Liver (tissue), 8 donors: ENCODE measurements at regions not wholly inside any gene's neighbourhood (a gene's known extent, or its start where the extent isn't known, plus 50 kb on each side); places are given as distances from the start of the nearest gene placed in this dataset.

Experiments
- DNase-seq: peaks from one replicate; pipeline ENCODE4 v3.0.0-alpha.2; 2017; ENCODE audit warnings: low spot score
- H3K27ac ChIP-seq, 2 donors: one replicate each; pipeline ENCODE4 v1.7.0; 2013; ENCODE audit warnings: inconsistent platforms in 2 of 2, low read length in 2 of 2, control low read depth in 1 of 2, low read depth in 1 of 2, mild to moderate bottlenecking in 1 of 2
- H3K27me3 ChIP-seq, 4 donors: one replicate each; pipeline versions ENCODE4 v1.6.1 to v1.7.0; 2013; ENCODE audit warnings: low read length in 3 of 4, inconsistent platforms in 1 of 4, mild to moderate bottlenecking in 1 of 4, moderate library complexity in 1 of 4; ENCODE audit not compliant: control insufficient read depth in 4 of 4, insufficient read depth in 4 of 4
- H3K36me3 ChIP-seq, 4 donors: one replicate each; pipeline versions ENCODE4 v1.6.1 to v1.7.0; 2013; ENCODE audit warnings: low read length in 3 of 4, mild to moderate bottlenecking in 3 of 4, low read depth in 1 of 4, moderate library complexity in 1 of 4; ENCODE audit not compliant: control insufficient read depth in 4 of 4, insufficient read depth in 3 of 4
- H3K4me1 ChIP-seq, 4 donors: one replicate each; pipeline versions ENCODE4 v1.6.1 to v1.7.0; 2013; ENCODE audit warnings: low read length in 3 of 4, mild to moderate bottlenecking in 3 of 4, moderate library complexity in 1 of 4; ENCODE audit not compliant: control insufficient read depth in 4 of 4, insufficient read depth in 4 of 4
- H3K4me3 ChIP-seq, 3 donors: one replicate each; pipeline versions ENCODE4 v1.6.1 to v1.7.0; 2013; ENCODE audit warnings: low read length in 3 of 3, control low read depth in 1 of 3, low read depth in 1 of 3, mild to moderate bottlenecking in 1 of 3
- H3K9ac ChIP-seq, 2 donors: one replicate each; pipeline ENCODE4 v1.7.0; 2013; ENCODE audit warnings: low read length in 2 of 2, mild to moderate bottlenecking in 2 of 2, moderate library complexity in 2 of 2, control low read depth in 1 of 2, low read depth in 1 of 2
- H3K9me3 ChIP-seq, 4 donors: one replicate each; pipeline versions ENCODE4 v1.6.1 to v1.7.0; 2013; ENCODE audit warnings: low read length in 3 of 4; ENCODE audit not compliant: control insufficient read depth in 4 of 4
- FOXA1 ChIP-seq: IDR thresholded peaks from 2 replicates; pipeline ENCODE4 v1.6.1; 2016; ENCODE audit warnings: antibody characterized with exemption
- FOXA2 ChIP-seq: IDR thresholded peaks from 2 replicates; pipeline ENCODE4 v1.6.1; 2016; ENCODE audit warnings: antibody characterized with exemption
- GABPA ChIP-seq, 2 donors: IDR thresholded peaks in 1 of 2; conservative IDR thresholded peaks in 1 of 2; 2 replicates each; pipeline ENCODE4 v1.6.1; 2016; ENCODE audit warnings: antibody characterized with exemption in 2 of 2, mild to moderate bottlenecking in 1 of 2, moderate library complexity in 1 of 2
- HNF4A ChIP-seq, 2 donors: conservative IDR thresholded peaks; 2 replicates each; pipeline ENCODE4 v1.6.1; 2016; ENCODE audit warnings: antibody characterized with exemption in 2 of 2, mild to moderate bottlenecking in 2 of 2
- HNF4G ChIP-seq: IDR thresholded peaks from 2 replicates; pipeline ENCODE4 v1.6.1; 2016; ENCODE audit warnings: antibody characterized with exemption
- JUND ChIP-seq, 2 donors: IDR thresholded peaks; 2 replicates each; pipeline ENCODE4 v1.6.1; 2016; ENCODE audit warnings: antibody characterized with exemption in 2 of 2
- NR2F2 ChIP-seq: IDR thresholded peaks from 2 replicates; pipeline ENCODE4 v1.6.1; 2016; ENCODE audit warnings: antibody characterized with exemption
- RAD21 ChIP-seq, 2 donors: IDR thresholded peaks; 2 replicates each; pipeline ENCODE4 v1.6.1; 2016; ENCODE audit warnings: antibody characterized with exemption in 2 of 2, mild to moderate bottlenecking in 2 of 2
- RXRA ChIP-seq, 2 donors: IDR thresholded peaks; 2 replicates each; pipeline ENCODE4 v1.6.1; 2017 to 2018; ENCODE audit warnings: antibody characterized with exemption in 2 of 2, mild to moderate bottlenecking in 1 of 2
- SP1 ChIP-seq: IDR thresholded peaks from 2 replicates; pipeline ENCODE4 v1.6.1; 2018; ENCODE audit warnings: antibody characterized with exemption, mild to moderate bottlenecking
- YY1 ChIP-seq: IDR thresholded peaks from 2 replicates; pipeline ENCODE4 v1.6.1; 2016; ENCODE audit warnings: antibody characterized with exemption, mild to moderate bottlenecking
- whole genome bisulfite sequencing: extraction: QIAGEN DNeasy Blood & Tissue Kit; methylation state at CpG from one replicate; pipeline ENCODE4 v1.1.7; 2013; 5-methylcytosine and 5-hydroxymethylcytosine counted together
- TF ChIP-seq, protein P1 (sequence below): IDR thresholded peaks from 2 replicates; pipeline ENCODE4 v1.6.1; 2016; ENCODE audit warnings: antibody characterized with exemption
- TF ChIP-seq, protein P2 (sequence below): IDR thresholded peaks from 2 replicates; pipeline ENCODE4 v1.6.1; 2016; ENCODE audit warnings: antibody characterized with exemption
- TF ChIP-seq, protein P3 (sequence below): IDR thresholded peaks from 2 replicates; pipeline ENCODE4 v1.6.1; 2016; ENCODE audit warnings: antibody characterized with exemption, mild to moderate bottlenecking
- TF ChIP-seq, protein P4 (sequence below): fragments of 150-350 bp; IDR thresholded peaks from 2 replicates; pipeline ENCODE4 v1.5.1; 2017; ENCODE audit warnings: improper control_type of control experiment, low read depth, low read length; ENCODE audit not compliant: missing input control
- donor health status: healthy.
- donor health status: healthy.
- donor health status: healthy.
- donor health status: healthy.
- donor health status: healthy.

DNA sequence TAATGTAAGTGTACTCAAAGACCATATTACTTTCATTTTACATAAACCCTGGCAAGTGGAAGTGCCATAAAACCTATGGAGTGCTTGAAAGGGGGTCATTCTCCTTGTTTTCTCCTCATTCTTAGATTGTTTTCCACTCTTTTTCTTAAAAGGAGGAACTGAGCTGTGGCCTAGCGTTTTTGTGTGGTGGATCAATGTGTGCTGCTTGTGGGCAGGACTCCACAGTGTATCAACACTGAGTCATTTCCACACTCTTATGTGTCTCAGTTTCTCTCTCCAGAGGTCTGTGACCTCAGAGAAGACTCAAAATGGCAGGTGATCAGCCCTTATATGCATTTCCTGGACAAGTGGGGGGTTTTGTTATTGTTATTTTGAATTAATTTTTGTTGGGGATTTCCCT is 516.1 kb upstream of the CDH10 start:
- no peak overlapping the region for H3K4me3 ChIP-seq
- TF ChIP-seq SP1: no peak
- no peak for TF ChIP-seq HNF4G
- TF ChIP-seq GABPA (IDR thresholded peaks at IDR 0.05 in 1 of 2, conservative IDR thresholded peaks at IDR 0.05 in 1 of 2): no peak
- TF ChIP-seq RXRA (IDR thresholded peaks at IDR 0.05): no peak
- TF ChIP-seq YY1: no peak
- TF ChIP-seq, protein P1, sequence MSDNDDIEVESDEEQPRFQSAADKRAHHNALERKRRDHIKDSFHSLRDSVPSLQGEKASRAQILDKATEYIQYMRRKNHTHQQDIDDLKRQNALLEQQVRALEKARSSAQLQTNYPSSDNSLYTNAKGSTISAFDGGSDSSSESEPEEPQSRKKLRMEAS: no peak
- no peak for TF ChIP-seq FOXA2
- TF ChIP-seq, protein P2, sequence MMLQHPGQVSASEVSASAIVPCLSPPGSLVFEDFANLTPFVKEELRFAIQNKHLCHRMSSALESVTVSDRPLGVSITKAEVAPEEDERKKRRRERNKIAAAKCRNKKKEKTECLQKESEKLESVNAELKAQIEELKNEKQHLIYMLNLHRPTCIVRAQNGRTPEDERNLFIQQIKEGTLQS: no peak
- TF ChIP-seq, protein P3, sequence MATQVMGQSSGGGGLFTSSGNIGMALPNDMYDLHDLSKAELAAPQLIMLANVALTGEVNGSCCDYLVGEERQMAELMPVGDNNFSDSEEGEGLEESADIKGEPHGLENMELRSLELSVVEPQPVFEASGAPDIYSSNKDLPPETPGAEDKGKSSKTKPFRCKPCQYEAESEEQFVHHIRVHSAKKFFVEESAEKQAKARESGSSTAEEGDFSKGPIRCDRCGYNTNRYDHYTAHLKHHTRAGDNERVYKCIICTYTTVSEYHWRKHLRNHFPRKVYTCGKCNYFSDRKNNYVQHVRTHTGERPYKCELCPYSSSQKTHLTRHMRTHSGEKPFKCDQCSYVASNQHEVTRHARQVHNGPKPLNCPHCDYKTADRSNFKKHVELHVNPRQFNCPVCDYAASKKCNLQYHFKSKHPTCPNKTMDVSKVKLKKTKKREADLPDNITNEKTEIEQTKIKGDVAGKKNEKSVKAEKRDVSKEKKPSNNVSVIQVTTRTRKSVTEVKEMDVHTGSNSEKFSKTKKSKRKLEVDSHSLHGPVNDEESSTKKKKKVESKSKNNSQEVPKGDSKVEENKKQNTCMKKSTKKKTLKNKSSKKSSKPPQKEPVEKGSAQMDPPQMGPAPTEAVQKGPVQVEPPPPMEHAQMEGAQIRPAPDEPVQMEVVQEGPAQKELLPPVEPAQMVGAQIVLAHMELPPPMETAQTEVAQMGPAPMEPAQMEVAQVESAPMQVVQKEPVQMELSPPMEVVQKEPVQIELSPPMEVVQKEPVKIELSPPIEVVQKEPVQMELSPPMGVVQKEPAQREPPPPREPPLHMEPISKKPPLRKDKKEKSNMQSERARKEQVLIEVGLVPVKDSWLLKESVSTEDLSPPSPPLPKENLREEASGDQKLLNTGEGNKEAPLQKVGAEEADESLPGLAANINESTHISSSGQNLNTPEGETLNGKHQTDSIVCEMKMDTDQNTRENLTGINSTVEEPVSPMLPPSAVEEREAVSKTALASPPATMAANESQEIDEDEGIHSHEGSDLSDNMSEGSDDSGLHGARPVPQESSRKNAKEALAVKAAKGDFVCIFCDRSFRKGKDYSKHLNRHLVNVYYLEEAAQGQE: no peak
- TF ChIP-seq FOXA1: no peak
- no peaks in the 10 kb centered on the region for H3K4me1 ChIP-seq
- H3K27me3 ChIP-seq: no peaks in the 10 kb centered on the region
- no peak for DNase-seq
- H3K36me3 ChIP-seq: no peaks in the 10 kb centered on the region
- no peak overlapping the region for H3K27ac ChIP-seq
- H3K9me3 ChIP-seq: no peaks in the 10 kb centered on the region
- H3K9ac ChIP-seq: no peak overlapping the region
- WGBS: 73% methylated on average over 1 of the region's 1 CpG

DNA sequence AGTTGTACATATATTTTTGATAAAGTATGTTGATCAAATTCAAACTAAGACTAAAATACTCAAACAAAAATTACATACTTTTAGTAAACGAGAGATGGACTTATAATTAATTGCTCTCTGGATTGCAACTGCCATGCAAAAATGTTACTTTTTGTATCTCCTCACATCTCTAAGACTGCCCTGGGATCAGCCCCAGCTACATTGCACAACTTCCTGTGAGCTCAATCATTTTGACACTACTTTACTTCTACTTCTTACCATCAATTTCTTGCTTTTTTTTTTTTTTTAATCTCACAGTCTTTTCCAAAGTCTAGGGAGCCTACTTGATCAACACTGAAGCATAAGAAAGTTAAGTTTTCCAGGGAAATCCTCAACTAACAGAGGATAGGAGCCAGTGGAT is 506.0 kb upstream of the CDH10 start:
- DNase-seq: no peak
- Histone ChIP-seq H3K9me3 (no peaks in the 10 kb centered on the region), H3K9ac (no peak overlapping the region), H3K27ac (no peak overlapping the region), H3K36me3 (no peaks in the 10 kb centered on the region), H3K27me3 (no peaks in the 10 kb centered on the region), H3K4me1 (no peaks in the 10 kb centered on the region), H3K4me3 (no peak overlapping the region)
- WGBS: 64% methylated on average over 1 of the region's 1 CpG
- TF ChIP-seq, protein P1: no peak
- TF ChIP-seq FOXA1 (no peak), RXRA (IDR thresholded peaks at IDR 0.05) (no peak), HNF4G (no peak), GABPA (IDR thresholded peaks at IDR 0.05 in 1 of 2, conservative IDR thresholded peaks at IDR 0.05 in 1 of 2) (no peak), NR2F2 (no peak), RAD21 (IDR thresholded peaks at IDR 0.05) (no peak), HNF4A (conservative IDR thresholded peaks at IDR 0.05) (no peak), JUND (IDR thresholded peaks at IDR 0.05) (no peak), SP1 (no peak)
- TF ChIP-seq, protein P4, sequence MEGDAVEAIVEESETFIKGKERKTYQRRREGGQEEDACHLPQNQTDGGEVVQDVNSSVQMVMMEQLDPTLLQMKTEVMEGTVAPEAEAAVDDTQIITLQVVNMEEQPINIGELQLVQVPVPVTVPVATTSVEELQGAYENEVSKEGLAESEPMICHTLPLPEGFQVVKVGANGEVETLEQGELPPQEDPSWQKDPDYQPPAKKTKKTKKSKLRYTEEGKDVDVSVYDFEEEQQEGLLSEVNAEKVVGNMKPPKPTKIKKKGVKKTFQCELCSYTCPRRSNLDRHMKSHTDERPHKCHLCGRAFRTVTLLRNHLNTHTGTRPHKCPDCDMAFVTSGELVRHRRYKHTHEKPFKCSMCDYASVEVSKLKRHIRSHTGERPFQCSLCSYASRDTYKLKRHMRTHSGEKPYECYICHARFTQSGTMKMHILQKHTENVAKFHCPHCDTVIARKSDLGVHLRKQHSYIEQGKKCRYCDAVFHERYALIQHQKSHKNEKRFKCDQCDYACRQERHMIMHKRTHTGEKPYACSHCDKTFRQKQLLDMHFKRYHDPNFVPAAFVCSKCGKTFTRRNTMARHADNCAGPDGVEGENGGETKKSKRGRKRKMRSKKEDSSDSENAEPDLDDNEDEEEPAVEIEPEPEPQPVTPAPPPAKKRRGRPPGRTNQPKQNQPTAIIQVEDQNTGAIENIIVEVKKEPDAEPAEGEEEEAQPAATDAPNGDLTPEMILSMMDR: no peak
- TF ChIP-seq, protein P2: no peak
- TF ChIP-seq, protein P3: no peak
